DMS153 treated with DMSO at 0.1 percent for 48 hours (cell line): ENCODE measurements at regions not wholly inside any gene's neighbourhood (a gene's known extent, or its start where the extent isn't known, plus 50 kb on each side); places are given as distances from the start of the nearest gene placed in this dataset.

Experiments
- DNase-seq: peaks from one replicate; lab custom pipeline; 2025; ENCODE audit not compliant: unreplicated experiment; lab: John Stamatoyannopoulos, UW

GRCh38 chr15:70493376-70493775, 270.0 kb downstream of the UACA start:
- no peak for DNase-seq

- DNase-seq = no peak
Measured at GRCh38 chr15:70492240-70493177, 270.8 kb downstream of the UACA start.

GRCh38 chr15:70491641-70492040, 271.7 kb downstream of the UACA start:
- no peak for DNase-seq

GRCh38 chr15:70491201-70491621, 272.1 kb downstream of the UACA start:
- no peak for DNase-seq

GRCh38 chr15:70490838-70491155, 272.6 kb downstream of the UACA start:
- no peak for DNase-seq

- no peak for DNase-seq
Measured at GRCh38 chr15:70490148-70490837, 273.1 kb downstream of the UACA start.

- no peak for DNase-seq
Measured at GRCh38 chr15:70488941-70489848, 274.2 kb downstream of the UACA start.

- DNase-seq = peak; percentile 27
Measured at GRCh38 chr15:70488002-70488605, 275.3 kb downstream of the UACA start.

- no peak for DNase-seq
Measured at GRCh38 chr15:70487387-70487740, 276.0 kb downstream of the UACA start.

GRCh38 chr15:70486451-70487386, 276.6 kb downstream of the UACA start:
- DNase-seq = no peak

GRCh38 chr15:70486012-70486411, 277.3 kb downstream of the UACA start:
- DNase-seq = no peak

GRCh38 chr15:70484993-70485392, 278.4 kb downstream of the UACA start:
- DNase-seq = no peak

- DNase-seq = no peak
Measured at GRCh38 chr15:70483513-70483912, 279.8 kb downstream of the UACA start.

- no peak for DNase-seq
Measured at GRCh38 chr15:70480196-70480856, 283.0 kb downstream of the UACA start.

- no peak for DNase-seq
Measured at GRCh38 chr15:70479785-70480184, 283.6 kb downstream of the UACA start.

- no peak for DNase-seq
Measured at GRCh38 chr15:70479056-70479455, 284.3 kb downstream of the UACA start.

- DNase-seq = no peak
Measured at GRCh38 chr15:70478251-70478990, 284.9 kb downstream of the UACA start.

- no peak for DNase-seq
Measured at GRCh38 chr15:70477750-70478250, 285.6 kb downstream of the UACA start.
